Smooth muscle cell (in vitro differentiated cells): ENCODE measurements at regions not wholly inside any gene's neighbourhood (a gene's known extent, or its start where the extent isn't known, plus 50 kb on each side); places are given as distances from the start of the nearest gene placed in this dataset.

ENCODE experiments used
- DNase-seq: peaks from one replicate; lab custom pipeline; 2025; ENCODE audit not compliant: unreplicated experiment; lab: John Stamatoyannopoulos, UW
- H2AFZ ChIP-seq: fragments of 200-600 bp; sonication (generic); 2 replicates; pipeline ENCODE4 v1.6.0; 2016; ENCODE audit warnings: antibody characterized with exemption, low read depth, mild to moderate bottlenecking
- H3F3A ChIP-seq: fragments of 200-600 bp; sonication (generic); 2 replicates; pipeline ENCODE4 v1.6.0; 2017; ENCODE audit warnings: antibody characterized with exemption, low read depth
- H3K27ac ChIP-seq: fragments of 200-600 bp; sonication (generic); 2 replicates; pipeline ENCODE4 v1.5.1; 2016; ENCODE audit warnings: low read depth, mild to moderate bottlenecking
- H3K27me3 ChIP-seq: fragments of 200-600 bp; sonication (generic); 2 replicates; pipeline ENCODE4 v1.6.1; 2016; ENCODE audit warnings: low read depth, mild to moderate bottlenecking
- H3K36me3 ChIP-seq: fragments of 200-600 bp; sonication (generic); 2 replicates; pipeline ENCODE4 v1.5.1; 2016; ENCODE audit warnings: low read depth
- H3K4me1 ChIP-seq: fragments of 200-600 bp; sonication (generic); 2 replicates; pipeline ENCODE4 v1.5.1; 2016; ENCODE audit warnings: low read depth
- H3K4me2 ChIP-seq: fragments of 200-600 bp; sonication (generic); 2 replicates; pipeline ENCODE4 v1.6.0; 2016; ENCODE audit warnings: mild to moderate bottlenecking
- H3K4me3 ChIP-seq: fragments of 200-600 bp; sonication (generic); 2 replicates; pipeline ENCODE4 v1.5.1; 2016; ENCODE audit warnings: mild to moderate bottlenecking
- H3K79me2 ChIP-seq: fragments of 200-600 bp; sonication (generic); 2 replicates; pipeline ENCODE4 v1.6.0; 2016; ENCODE audit warnings: low read depth, mild to moderate bottlenecking
- H3K9ac ChIP-seq: fragments of 200-600 bp; sonication (generic); 2 replicates; pipeline ENCODE4 v1.6.0; 2016; ENCODE audit warnings: low read depth
- H3K9me3 ChIP-seq: fragments of 200-600 bp; sonication (generic); replicated peaks from 2 replicates; pipeline ENCODE4 v1.5.1; 2016; ENCODE audit warnings: low read depth
- H4K20me1 ChIP-seq: fragments of 200-600 bp; sonication (generic); 2 replicates; pipeline ENCODE4 v1.6.0; 2016; ENCODE audit warnings: low read depth
- CTCF ChIP-seq: fragments of 200-600 bp; sonication (generic); IDR thresholded peaks from 2 replicates; pipeline ENCODE4 v1.5.1; 2017; ENCODE audit warnings: borderline replicate concordance, mild to moderate bottlenecking, antibody characterized with exemption; ENCODE audit not compliant: insufficient read depth, poor library complexity, severe bottlenecking
- WGBS: methylation state at CpG from one replicate; pipeline ENCODE4 v1.1.7; 2016; ENCODE audit warnings: low lambda C conversion rate; 5-methylcytosine and 5-hydroxymethylcytosine counted together

- DNase-seq = no peak
- Histone ChIP-seq H3F3A (no peaks in the 10 kb centered on the region), H3K9ac (peak overlapping the region; percentile 51), H4K20me1 (peaks cover 87% of the 10 kb centered on the region), H3K9me3 (no peaks in the 10 kb centered on the region), H3K79me2 (peaks cover 7% of the 10 kb centered on the region), H3K27ac (peak overlapping the region; percentile 75), H3K4me3 (peak overlapping the region; percentile 12), H3K4me1 (peaks cover 35% of the 10 kb centered on the region), H3K4me2 (peak overlapping the region; percentile 67), H3K27me3 (no peaks in the 10 kb centered on the region), H2AFZ (no peak overlapping the region), H3K36me3 (no peaks in the 10 kb centered on the region)
- no peak for TF ChIP-seq CTCF
- 43% methylated on average over 33 of the region's 33 CpGs for WGBS
Measured at GRCh38 chr4:3369781-3370674, 71.7 kb upstream of the HGFAC start.

- no peaks in the 10 kb centered on the region for H3K9me3 ChIP-seq
- H3K4me1 ChIP-seq = peaks cover 35% of the 10 kb centered on the region
- WGBS = 58% methylated on average over 34 of the region's 34 CpGs
- H3K79me2 ChIP-seq = peaks cover 7% of the 10 kb centered on the region
- no peak overlapping the region for H2AFZ ChIP-seq
- H3K9ac ChIP-seq = peak overlapping the region; percentile 55
- no peaks in the 10 kb centered on the region for H3F3A ChIP-seq
- peak overlapping the region; percentile 6 for H3K27ac ChIP-seq
- H3K27me3 ChIP-seq = no peaks in the 10 kb centered on the region
- no peak for TF ChIP-seq CTCF
- H4K20me1 ChIP-seq = peaks cover 75% of the 10 kb centered on the region
- no peaks in the 10 kb centered on the region for H3K36me3 ChIP-seq
- H3K4me3 ChIP-seq = no peak overlapping the region
- no peak for DNase-seq
- peak overlapping the region; percentile 67 for H3K4me2 ChIP-seq
Measured at GRCh38 chr4:3371033-3372001, 70.5 kb upstream of the HGFAC start.

GRCh38 chr4:3372264-3372932 lies 69.4 kb upstream of the HGFAC start:
- Histone ChIP-seq H3K36me3 (no peaks in the 10 kb centered on the region), H3K4me2 (no peak overlapping the region), H3K4me1 (peaks cover 35% of the 10 kb centered on the region), H3K79me2 (peaks cover 7% of the 10 kb centered on the region), H3K9ac (no peak overlapping the region), H3K27me3 (no peaks in the 10 kb centered on the region), H3K27ac (no peak overlapping the region), H3F3A (no peaks in the 10 kb centered on the region), H2AFZ (no peak overlapping the region), H4K20me1 (peaks cover 64% of the 10 kb centered on the region), H3K4me3 (no peak overlapping the region), H3K9me3 (no peaks in the 10 kb centered on the region)
- no peak for DNase-seq
- TF ChIP-seq CTCF = no peak
- 91% methylated on average over 23 of the region's 23 CpGs for WGBS
